Peyer's patch (tissue), 4 donors: ENCODE measurements at regions not wholly inside any gene's neighbourhood (a gene's known extent, or its start where the extent isn't known, plus 50 kb on each side); places are given as distances from the start of the nearest gene placed in this dataset.

Experiments
- CTCF ChIP-seq, 6 experiments: fragments of 450-650 bp in 4 of 6; fragments of 200-600 bp in 2 of 6; sonication (generic) in 1 of 6; IDR thresholded peaks; one replicate each; pipeline ENCODE4 v1.5.1; 2017 to 2019; ENCODE audit warnings: antibody characterized with exemption in 6 of 6, mild to moderate bottlenecking in 3 of 6, moderate library complexity in 1 of 6
- POLR2A ChIP-seq, 2 donors: fragments of 450-650 bp; IDR thresholded peaks; one replicate each; pipeline ENCODE4 v1.5.1; 2017; ENCODE audit warnings: antibody characterized with exemption in 2 of 2, mild to moderate bottlenecking in 2 of 2, moderate library complexity in 2 of 2

DNA sequence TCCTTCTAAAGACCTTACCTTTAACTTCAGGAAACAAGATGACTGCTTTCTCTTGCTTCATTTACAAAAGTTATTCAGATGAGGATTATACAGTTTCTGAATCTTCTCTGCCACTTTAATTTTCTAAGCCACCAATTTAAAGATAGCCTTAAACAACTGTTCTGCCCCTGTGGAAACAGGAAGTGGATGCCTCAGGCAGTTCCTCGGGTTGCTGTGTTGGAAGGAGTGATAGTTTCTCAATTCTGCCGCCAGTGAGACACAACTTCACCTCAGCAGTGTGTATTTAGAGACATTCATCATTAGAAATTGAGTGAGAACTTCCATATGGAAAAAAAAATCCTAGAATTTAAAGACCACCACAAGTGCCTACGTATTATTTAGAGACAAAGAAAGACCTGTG, 475.1 kb upstream of the WWC1 start:
- TF ChIP-seq CTCF (IDR thresholded peaks at IDR 0.05), result no peak
- TF ChIP-seq POLR2A (IDR thresholded peaks at IDR 0.05), result no peak
